Sigmoid colon (tissue), 6 donors: ENCODE measurements at regions not wholly inside any gene's neighbourhood (a gene's known extent, or its start where the extent isn't known, plus 50 kb on each side); places are given as distances from the start of the nearest gene placed in this dataset.
"Not testable (repeated sequence)": the region's sequence is repeated elsewhere in the genome, so short reads cannot be mapped to it uniquely, and the experiment has no call there.

Source experiments
- DNase-seq: peaks from one replicate; pipeline ENCODE4 v3.0.0-alpha.2; 2019
- H3K27ac ChIP-seq, 4 donors: fragments of 200-600 bp; sonication (generic); one replicate each; pipeline ENCODE4 v1.5.1; 2016 to 2019; ENCODE audit warnings: mild to moderate bottlenecking in 1 of 4
- H3K27me3 ChIP-seq, 3 donors: fragments of 200-600 bp; sonication (generic); one replicate each; pipeline ENCODE4 v1.5.1; 2019; ENCODE audit warnings: mild to moderate bottlenecking in 1 of 3
- H3K36me3 ChIP-seq, 4 donors: fragments of 200-600 bp; sonication (generic); one replicate each; pipeline ENCODE4 v1.5.1; 2016 to 2019
- H3K4me1 ChIP-seq, 4 donors: fragments of 200-600 bp; sonication (generic); one replicate each; pipeline ENCODE4 v1.5.1; 2017 to 2019
- H3K4me3 ChIP-seq, 4 donors: fragments of 200-600 bp; sonication (generic); one replicate each; pipeline ENCODE4 v1.5.1; 2017 to 2019; ENCODE audit warnings: mild to moderate bottlenecking in 2 of 4, moderate library complexity in 1 of 4
- H3K9me3 ChIP-seq, 4 donors: fragments of 200-600 bp in 3 of 4; sonication (generic) in 3 of 4; one replicate each; pipeline versions ENCODE4 v1.5.1 to v1.6.1; 2013 to 2019
- CTCF ChIP-seq, 4 experiments: fragments of 450-650 bp in 3 of 4; fragments of 200-600 bp in 1 of 4; IDR thresholded peaks; one replicate each; pipeline ENCODE4 v1.5.1; 2016 to 2019; ENCODE audit warnings: antibody characterized with exemption in 4 of 4, mild to moderate bottlenecking in 3 of 4, moderate library complexity in 2 of 4
- EP300 ChIP-seq, 4 donors: sonication (generic); formaldehyde crosslinking; IDR thresholded peaks; one replicate each; pipeline ENCODE4 v1.6.1; 2017; ENCODE audit warnings: antibody characterized with exemption in 4 of 4
- POLR2A ChIP-seq, 2 donors: fragments of 450-650 bp; IDR thresholded peaks; one replicate each; pipeline ENCODE4 v1.6.1; 2016; ENCODE audit warnings: antibody characterized with exemption in 2 of 2, mild to moderate bottlenecking in 2 of 2, moderate library complexity in 2 of 2
- POLR2AphosphoS5 ChIP-seq, 4 donors: sonication (generic); formaldehyde crosslinking; IDR thresholded peaks; one replicate each; pipeline ENCODE4 v1.6.1; 2017; ENCODE audit warnings: antibody characterized with exemption in 4 of 4
- whole genome bisulfite sequencing, 2 donors: extraction: QIAGEN DNeasy Blood & Tissue Kit; methylation state at CpG; one replicate each; pipeline ENCODE4 v1.1.7; 2013; 5-methylcytosine and 5-hydroxymethylcytosine counted together
- intact Hi-C: fragments of 100-400 bp; cut with DNase I; formaldehyde crosslinking; loops from one replicate; pipeline ENCODE4 v1.15.1; 2023
- donor health status: healthy with polysubstance abuse.
- donor health status: healthy.

- H3K27ac ChIP-seq, result no peak overlapping the region
- peaks cover 0 to 12% (median 0%) of the 10 kb centered on the region in 3 donors for H3K27me3 ChIP-seq
- no peak overlapping the region for H3K4me3 ChIP-seq
- WGBS, 2 donors, result 3 to 7% methylated on average over 8 of the region's 8 CpGs
- H3K36me3 ChIP-seq, result no peaks in the 10 kb centered on the region
- peaks cover 0 to 5% (median 0%) of the 10 kb centered on the region in 4 donors for H3K4me1 ChIP-seq
- H3K9me3 ChIP-seq, result no peaks in the 10 kb centered on the region
- DNase-seq, result no peak
- TF ChIP-seq POLR2A (IDR thresholded peaks at IDR 0.05) (no peak), POLR2AphosphoS5 (IDR thresholded peaks at IDR 0.05) (no peak), CTCF (IDR thresholded peaks at IDR 0.05) (peak in 3 of 4 experiments; percentile 33 to 52 (median 49)), EP300 (IDR thresholded peaks at IDR 0.05) (no peak)
- intact Hi-C loops, result no loop called here
These were observed 238.7 kb upstream of the PRSS58 start for GRCh38 chr7:142496545-142496991.

GRCh38 chr7:142495879-142496278 is 238.0 kb upstream of the PRSS58 start:
- H3K36me3 ChIP-seq, intact Hi-C loops, H3K4me1 ChIP-seq, DNase-seq, H3K27ac ChIP-seq, H3K4me3 ChIP-seq, H3K9me3 ChIP-seq: not testable (repeated sequence)
- WGBS, 2 donors, result 77 to 79% methylated on average over 3 of the region's 3 CpGs
- H3K27me3 ChIP-seq, result peaks cover 0 to 12% (median 0%) of the 10 kb centered on the region in 3 donors

- H3K27ac ChIP-seq, H3K4me3 ChIP-seq, DNase-seq, intact Hi-C loops, H3K9me3 ChIP-seq, H3K36me3 ChIP-seq, H3K4me1 ChIP-seq: not testable (repeated sequence)
- peaks cover 0 to 12% (median 0%) of the 10 kb centered on the region in 3 donors for H3K27me3 ChIP-seq
These were observed 237.4 kb upstream of the PRSS58 start for GRCh38 chr7:142495301-142495700.

- no peak overlapping the region for H3K4me3 ChIP-seq
- no peaks in the 10 kb centered on the region for H3K9me3 ChIP-seq
- 84 to 86% methylated on average over 2 of the region's 2 CpGs for WGBS, 2 donors
- no peak for TF ChIP-seq EP300 (IDR thresholded peaks at IDR 0.05)
- TF ChIP-seq CTCF (IDR thresholded peaks at IDR 0.05), result no peak
- TF ChIP-seq POLR2AphosphoS5 (IDR thresholded peaks at IDR 0.05), result no peak
- no peak for TF ChIP-seq POLR2A (IDR thresholded peaks at IDR 0.05)
- peaks cover 0 to 12% (median 0%) of the 10 kb centered on the region in 3 donors for H3K27me3 ChIP-seq
- H3K4me1 ChIP-seq, result peaks cover 0 to 5% (median 0%) of the 10 kb centered on the region in 4 donors
- intact Hi-C loops, result no loop called here
- H3K27ac ChIP-seq, result no peak overlapping the region
- H3K36me3 ChIP-seq, result no peaks in the 10 kb centered on the region
- no peak for DNase-seq
These were observed 236.2 kb upstream of the PRSS58 start for GRCh38 chr7:142494021-142494420.

GRCh38 chr7:142488842-142489241 is 231.0 kb upstream of the PRSS58 start:
- H3K9me3 ChIP-seq, result no peaks in the 10 kb centered on the region
- H3K4me1 ChIP-seq, result no peaks in the 10 kb centered on the region
- WGBS, 2 donors, result 83 to 92% methylated on average over 7 of the region's 7 CpGs
- no peak for TF ChIP-seq CTCF (IDR thresholded peaks at IDR 0.05)
- TF ChIP-seq POLR2A (IDR thresholded peaks at IDR 0.05), result no peak
- TF ChIP-seq POLR2AphosphoS5 (IDR thresholded peaks at IDR 0.05), result no peak
- TF ChIP-seq EP300 (IDR thresholded peaks at IDR 0.05), result no peak
- intact Hi-C loops, result no loop called here
- no peaks in the 10 kb centered on the region for H3K27me3 ChIP-seq
- H3K4me3 ChIP-seq, result no peak overlapping the region
- DNase-seq, result no peak
- H3K36me3 ChIP-seq, result no peaks in the 10 kb centered on the region
- H3K27ac ChIP-seq, result no peak overlapping the region

GRCh38 chr7:142488036-142488633 is 230.3 kb upstream of the PRSS58 start:
- no peak for DNase-seq
- Histone ChIP-seq H3K4me3 (no peak overlapping the region), H3K4me1 (no peaks in the 10 kb centered on the region), H3K27ac (no peak overlapping the region), H3K9me3 (no peaks in the 10 kb centered on the region), H3K27me3 (no peaks in the 10 kb centered on the region), H3K36me3 (no peaks in the 10 kb centered on the region)
- 60 to 77% methylated on average over 10 of the region's 10 CpGs for WGBS, 2 donors
- TF ChIP-seq CTCF (IDR thresholded peaks at IDR 0.05) (no peak), EP300 (IDR thresholded peaks at IDR 0.05) (no peak), POLR2A (IDR thresholded peaks at IDR 0.05) (no peak), POLR2AphosphoS5 (IDR thresholded peaks at IDR 0.05) (no peak)
- intact Hi-C loops, result no loop called here

- H3K27ac ChIP-seq, H3K4me1 ChIP-seq, intact Hi-C loops, H3K27me3 ChIP-seq, DNase-seq, H3K36me3 ChIP-seq, H3K9me3 ChIP-seq, H3K4me3 ChIP-seq: not testable (repeated sequence)
- whole genome bisulfite sequencing, 2 donors, result 72 to 87% methylated on average over 4 of the region's 4 CpGs
These were observed 229.7 kb upstream of the PRSS58 start for GRCh38 chr7:142487565-142487964.
